NCI-H146 treated with DMSO at 0.1 percent for 48 hours (cell line): ENCODE measurements at regions not wholly inside any gene's neighbourhood (a gene's known extent, or its start where the extent isn't known, plus 50 kb on each side); places are given as distances from the start of the nearest gene placed in this dataset.

Experiments
- DNase-seq: peaks from one replicate; lab custom pipeline; 2025; ENCODE audit not compliant: unreplicated experiment; lab: John Stamatoyannopoulos, UW

- DNase-seq = no peak
These were observed 242.5 kb upstream of the AJAP1 start for GRCh38 chr1:4411862-4412261.

- DNase-seq = no peak
These were observed 238.9 kb upstream of the AJAP1 start for GRCh38 chr1:4415476-4415875.

GRCh38 chr1:4416189-4416588, 238.2 kb upstream of the AJAP1 start:
- no peak for DNase-seq

GRCh38 chr1:4418021-4418420, 236.4 kb upstream of the AJAP1 start:
- no peak for DNase-seq

- no peak for DNase-seq
These were observed 232.4 kb upstream of the AJAP1 start for GRCh38 chr1:4421986-4422385.

DNA sequence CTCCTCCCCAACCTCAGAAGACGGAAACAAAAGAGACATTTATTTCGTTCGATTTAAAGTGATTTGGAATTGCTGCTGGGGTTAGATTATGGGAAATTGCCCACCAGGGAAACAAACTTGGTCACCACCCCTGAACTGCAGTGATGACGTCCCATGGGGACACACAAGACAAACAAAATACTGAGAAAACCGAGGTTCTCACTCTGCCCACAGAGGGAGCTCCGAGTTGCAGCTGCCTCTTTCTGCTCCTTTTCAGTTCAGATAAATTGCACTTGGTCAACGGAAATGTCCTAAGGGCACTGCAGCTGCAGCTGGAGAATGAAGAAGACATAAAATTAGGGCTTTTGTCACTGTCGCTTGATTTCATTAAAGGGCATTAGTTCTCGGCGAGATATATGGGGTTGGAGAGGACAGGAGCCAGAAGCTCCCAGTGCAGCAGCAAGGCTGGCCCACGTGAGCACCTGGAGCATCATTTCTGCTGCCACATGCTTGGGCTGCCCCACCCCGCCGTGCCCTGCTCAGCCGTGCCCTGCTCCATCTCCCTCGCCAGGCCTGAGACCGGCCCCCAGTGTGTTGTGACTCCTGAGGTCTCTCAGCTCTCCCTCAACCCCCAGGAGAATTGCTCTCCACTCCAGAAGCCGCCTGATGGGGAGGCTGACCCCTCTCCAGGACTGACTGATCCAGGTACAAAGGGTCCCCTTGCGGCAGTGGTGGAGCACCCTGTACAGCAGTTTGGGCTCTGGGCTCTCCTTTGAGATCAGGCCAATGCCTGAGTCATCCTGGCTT, 231.7 kb upstream of the AJAP1 start:
- no peak for DNase-seq

DNA sequence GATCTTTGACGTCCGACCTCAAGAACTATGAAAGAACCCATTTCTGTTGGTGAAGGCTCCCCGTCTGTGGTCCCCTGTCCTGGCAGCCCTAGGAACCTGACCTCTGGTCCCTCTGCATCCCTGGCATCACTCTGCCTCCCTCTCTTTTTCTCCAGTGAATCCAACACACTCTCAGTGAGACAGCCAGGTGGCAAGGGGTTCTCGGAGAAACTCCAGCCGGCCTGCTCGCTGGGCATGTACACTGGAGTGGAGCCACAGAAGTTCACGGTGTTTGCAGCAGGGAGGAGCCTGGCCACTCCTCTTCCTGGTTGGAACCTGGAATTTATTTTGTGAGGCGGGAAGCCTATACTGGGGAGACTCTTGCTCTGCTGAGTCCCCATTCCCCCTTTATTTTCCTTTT, 230.2 kb upstream of the AJAP1 start:
- no peak for DNase-seq

- DNase-seq = no peak
These were observed 229.6 kb upstream of the AJAP1 start for GRCh38 chr1:4424766-4425165.

GRCh38 chr1:4425892-4426291, 228.5 kb upstream of the AJAP1 start:
- no peak for DNase-seq

- no peak for DNase-seq
These were observed 225.7 kb upstream of the AJAP1 start for GRCh38 chr1:4428711-4429110.

DNA sequence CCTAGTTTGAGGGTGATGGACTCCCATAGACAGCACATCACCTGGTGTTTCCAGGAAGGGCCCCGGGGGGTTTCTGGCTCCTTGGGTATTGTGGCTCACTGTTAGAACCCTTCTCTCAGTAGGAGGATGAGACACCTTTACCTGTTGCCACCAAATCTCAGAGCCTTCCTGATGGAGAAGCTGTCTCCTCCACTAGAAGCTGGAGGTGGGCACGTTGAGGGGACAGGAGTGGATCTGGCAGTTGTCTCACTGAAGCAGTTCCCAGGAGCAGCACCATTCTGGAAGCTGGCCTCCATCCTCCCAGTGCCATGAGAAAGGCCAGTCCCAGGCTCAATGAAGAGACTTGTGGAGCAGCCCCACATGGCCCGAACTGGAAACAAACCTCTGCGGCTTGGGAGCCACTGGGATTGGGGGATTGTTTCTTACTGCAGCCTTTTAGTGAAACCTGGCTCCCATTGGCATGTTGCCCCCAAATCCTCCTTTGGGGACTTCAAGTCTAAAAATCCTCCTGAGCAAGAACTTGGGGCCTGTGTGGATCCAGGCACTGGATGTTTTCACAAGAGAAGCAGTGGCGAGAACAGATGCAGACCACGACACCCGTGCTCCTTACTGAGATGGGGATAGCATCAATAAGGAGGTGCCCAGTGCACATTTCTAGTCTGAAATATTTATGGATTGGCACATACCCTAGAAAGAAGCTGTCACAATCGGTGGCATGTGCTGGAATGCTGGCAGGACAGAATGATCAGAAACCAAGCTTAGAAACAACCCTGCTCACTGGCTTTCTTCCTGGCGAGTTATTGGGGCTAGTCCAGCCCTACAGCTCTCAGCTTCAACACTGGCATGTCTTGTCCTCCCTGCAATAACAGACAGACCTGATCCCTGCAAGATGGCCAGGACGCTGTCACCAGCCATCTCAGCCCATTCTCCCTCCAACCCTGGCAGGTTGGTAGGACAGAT, 223.7 kb upstream of the AJAP1 start:
- no peak for DNase-seq

DNA sequence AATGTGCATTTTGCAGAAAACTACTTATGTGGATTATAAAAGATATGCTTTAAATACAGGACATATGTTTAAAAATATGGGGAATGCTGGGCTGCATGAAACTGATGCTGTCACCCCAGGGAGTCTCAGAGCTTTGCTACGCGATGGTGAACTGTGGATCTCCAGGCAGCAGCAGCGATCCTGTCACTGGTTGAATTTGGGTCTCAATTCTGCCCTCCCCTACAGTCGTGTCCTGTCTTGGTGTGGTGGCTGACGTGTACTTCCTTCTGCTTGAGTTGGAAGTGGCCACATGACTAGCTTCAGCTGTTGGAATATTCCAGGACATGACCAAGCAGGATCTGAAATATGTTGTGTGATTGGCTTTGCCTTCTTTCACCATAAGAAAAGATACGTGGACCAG, 222.9 kb upstream of the AJAP1 start:
- no peak for DNase-seq

DNA sequence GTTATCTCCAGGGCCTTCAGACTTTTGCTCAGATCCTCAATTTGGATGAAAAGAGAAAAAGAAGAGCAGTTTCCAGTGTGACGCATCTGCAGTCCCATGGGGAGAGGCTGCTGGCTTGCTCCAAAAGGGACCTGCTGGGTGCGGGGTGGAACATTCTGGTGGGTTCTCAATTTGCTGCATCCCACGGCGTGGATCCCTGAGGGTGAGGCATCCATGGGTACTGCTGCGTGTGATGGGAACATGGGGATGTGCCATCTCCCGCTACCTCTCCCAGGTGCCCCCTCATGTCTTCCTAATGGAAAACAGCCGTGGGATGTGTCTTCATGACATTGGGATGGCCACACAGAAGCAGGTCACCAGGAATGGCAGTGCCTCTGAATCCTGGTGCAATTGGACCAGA, 221.3 kb upstream of the AJAP1 start:
- no peak for DNase-seq

DNA sequence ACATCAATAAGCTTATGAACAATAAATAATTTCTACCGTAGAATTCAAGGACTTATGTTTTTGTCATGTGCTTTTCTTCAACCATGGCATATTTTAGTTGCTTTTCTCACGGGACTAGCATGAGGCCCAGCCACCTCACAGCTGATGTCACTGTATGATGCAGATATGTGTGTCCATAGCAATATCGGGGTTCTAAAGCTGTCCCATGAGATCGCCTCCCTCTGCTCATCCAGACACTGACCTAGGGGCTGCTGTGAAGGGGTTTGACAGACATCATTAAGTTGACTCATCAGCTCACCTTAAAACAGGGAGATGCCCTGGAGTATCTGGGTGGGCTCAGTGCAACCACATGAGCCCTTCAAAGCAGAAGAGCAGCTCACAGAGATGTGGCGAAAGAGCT, 210.3 kb upstream of the AJAP1 start:
- no peak for DNase-seq

DNA sequence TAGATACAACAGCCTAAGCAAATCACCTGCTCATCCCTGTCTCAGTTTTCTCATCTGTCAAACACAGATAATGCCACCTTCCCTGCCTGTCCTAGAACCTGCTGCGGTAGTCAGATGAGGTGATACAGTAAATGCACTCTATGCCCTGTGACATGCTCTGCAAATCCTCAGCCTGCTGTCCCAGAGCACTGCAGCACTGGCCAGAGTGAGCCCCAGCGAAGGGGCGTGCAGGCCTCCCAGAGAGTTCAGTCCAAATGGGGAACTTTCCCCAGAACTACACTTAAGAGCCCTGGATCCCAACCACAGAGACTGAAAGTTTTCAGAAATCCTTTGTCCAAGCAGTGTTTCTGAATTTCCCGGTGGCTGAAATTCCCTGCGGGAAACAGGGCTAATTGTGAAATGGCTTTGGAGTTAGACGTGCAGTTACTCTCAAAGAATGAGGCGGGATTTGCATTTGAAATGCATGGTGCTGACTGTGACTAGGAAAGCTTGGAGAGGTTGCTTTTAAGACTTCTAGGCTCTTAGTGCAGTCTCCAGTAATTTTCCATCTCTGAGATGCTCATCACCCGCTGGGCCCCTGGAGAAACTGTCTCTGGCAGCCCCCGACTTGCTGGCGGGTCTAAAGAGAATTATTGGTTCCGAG, 206.5 kb upstream of the AJAP1 start:
- DNase-seq = no peak

GRCh38 chr1:4449972-4450371, 204.4 kb upstream of the AJAP1 start:
- no peak for DNase-seq

- no peak for DNase-seq
These were observed 201.7 kb upstream of the AJAP1 start for GRCh38 chr1:4452701-4453100.

- DNase-seq = no peak
These were observed 194.4 kb upstream of the AJAP1 start for GRCh38 chr1:4460052-4460451.

DNA sequence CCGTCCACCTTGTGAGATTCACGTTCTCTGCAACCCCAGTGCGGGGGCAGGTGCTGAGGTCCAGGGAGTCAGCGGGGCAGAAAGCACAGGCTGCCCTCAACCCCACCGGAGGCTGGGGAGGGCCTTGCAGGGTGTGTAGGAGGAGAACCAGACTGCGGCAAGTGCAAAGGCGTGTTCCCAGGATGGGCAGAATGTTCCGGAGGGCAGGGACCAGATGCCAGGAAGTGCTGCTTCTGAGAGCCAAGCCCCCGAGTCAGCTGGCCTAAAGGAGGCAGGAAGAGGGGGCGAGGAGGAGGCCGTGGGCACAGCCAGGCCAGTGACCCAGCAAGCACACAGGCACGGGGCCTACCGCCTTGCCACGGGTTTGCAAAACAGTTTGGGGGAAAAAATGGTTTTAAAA, 193.8 kb upstream of the AJAP1 start:
- DNase-seq = no peak

GRCh38 chr1:4461726-4462290, 192.6 kb upstream of the AJAP1 start:
- no peak for DNase-seq

GRCh38 chr1:4462831-4463484, 191.5 kb upstream of the AJAP1 start:
- DNase-seq = no peak
